Liver (tissue), 3 donors: ENCODE measurements at regions not wholly inside any gene's neighbourhood (a gene's known extent, or its start where the extent isn't known, plus 50 kb on each side); places are given as distances from the start of the nearest gene placed in this dataset.

Source experiments
- SP1 ChIP-seq: IDR thresholded peaks from 2 replicates; pipeline ENCODE4 v1.6.1; 2018; ENCODE audit warnings: antibody characterized with exemption, mild to moderate bottlenecking
- TAF1 ChIP-seq: conservative IDR thresholded peaks from 2 replicates; pipeline ENCODE4 v1.6.1; 2016; ENCODE audit warnings: antibody characterized with exemption, mild to moderate bottlenecking
- TF ChIP-seq, protein P1 (sequence below): fragments of 150-350 bp; IDR thresholded peaks from 2 replicates; pipeline ENCODE4 v1.5.1; 2017; ENCODE audit warnings: improper control_type of control experiment, low read depth, low read length; ENCODE audit not compliant: missing input control
- donor health status: healthy.
- donor health status: healthy.

DNA sequence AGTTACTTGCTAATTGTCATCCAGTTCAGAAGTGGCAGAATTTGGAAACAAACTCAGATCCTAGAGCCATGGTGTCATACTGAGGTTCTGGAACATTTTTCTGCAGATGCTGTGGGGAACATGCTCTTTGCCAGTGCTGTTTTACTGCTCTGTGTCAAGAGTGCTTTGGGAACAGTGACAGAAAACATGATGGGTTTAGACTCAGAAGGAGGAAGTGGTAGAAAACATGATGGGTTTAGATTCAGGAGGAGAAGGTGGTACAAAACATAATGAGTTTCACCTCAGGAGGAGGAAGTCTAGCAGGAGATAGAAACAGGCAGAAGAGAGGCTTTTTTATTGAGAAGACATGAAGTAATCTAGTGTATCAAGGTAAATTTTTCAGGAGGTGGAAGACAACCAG, 815.5 kb downstream of the DHX35 start:
- TF ChIP-seq, protein P1, sequence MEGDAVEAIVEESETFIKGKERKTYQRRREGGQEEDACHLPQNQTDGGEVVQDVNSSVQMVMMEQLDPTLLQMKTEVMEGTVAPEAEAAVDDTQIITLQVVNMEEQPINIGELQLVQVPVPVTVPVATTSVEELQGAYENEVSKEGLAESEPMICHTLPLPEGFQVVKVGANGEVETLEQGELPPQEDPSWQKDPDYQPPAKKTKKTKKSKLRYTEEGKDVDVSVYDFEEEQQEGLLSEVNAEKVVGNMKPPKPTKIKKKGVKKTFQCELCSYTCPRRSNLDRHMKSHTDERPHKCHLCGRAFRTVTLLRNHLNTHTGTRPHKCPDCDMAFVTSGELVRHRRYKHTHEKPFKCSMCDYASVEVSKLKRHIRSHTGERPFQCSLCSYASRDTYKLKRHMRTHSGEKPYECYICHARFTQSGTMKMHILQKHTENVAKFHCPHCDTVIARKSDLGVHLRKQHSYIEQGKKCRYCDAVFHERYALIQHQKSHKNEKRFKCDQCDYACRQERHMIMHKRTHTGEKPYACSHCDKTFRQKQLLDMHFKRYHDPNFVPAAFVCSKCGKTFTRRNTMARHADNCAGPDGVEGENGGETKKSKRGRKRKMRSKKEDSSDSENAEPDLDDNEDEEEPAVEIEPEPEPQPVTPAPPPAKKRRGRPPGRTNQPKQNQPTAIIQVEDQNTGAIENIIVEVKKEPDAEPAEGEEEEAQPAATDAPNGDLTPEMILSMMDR = no peak
- TF ChIP-seq SP1 (no peak), TAF1 (no peak)
